ENCODE measurements at regions not wholly inside any gene's neighbourhood (a gene's known extent, or its start where the extent isn't known, plus 50 kb on each side); places are given as distances from the start of the nearest gene placed in this dataset.

DNA sequence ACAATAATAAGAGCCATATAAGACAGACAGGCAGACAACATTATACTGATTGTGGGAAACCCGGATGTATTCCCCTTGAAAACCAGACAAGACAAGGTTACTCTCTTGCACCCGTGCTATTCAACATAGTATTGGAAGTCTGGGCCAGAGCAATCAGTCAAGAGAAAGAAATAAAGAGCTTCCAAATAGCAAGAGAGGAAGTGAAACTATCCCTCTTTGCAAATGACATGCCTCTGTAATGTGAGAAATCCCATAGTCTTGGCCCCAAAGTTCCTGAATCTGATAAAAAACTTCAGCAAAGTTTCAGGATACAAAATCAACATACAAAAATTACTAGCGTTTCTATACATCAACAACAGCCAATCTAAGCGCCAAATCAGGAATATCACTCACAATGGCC is 102.1 kb downstream of the DCAF12L2 start:
- Histone ChIP-seq H3K4me3 (ENCODE audit: control insufficient read depth in 1 of 2, extremely low read depth in 1 of 2, low read length in 1 of 2) (no peak overlapping the region), H3K9me3 (no peaks in the 10 kb centered on the region), H3K36me3 (ENCODE audit: control insufficient read depth in 2 of 2, extremely low read depth in 1 of 2, insufficient read depth in 1 of 2, low read length in 1 of 2) (no peaks in the 10 kb centered on the region), H3K27ac (ENCODE audit: low read length) (no peak overlapping the region), H3K27me3 (replicated peaks in 1 of 2; ENCODE audit: control insufficient read depth in 2 of 2, extremely low read depth in 1 of 2, insufficient read depth in 2 of 2, low read length in 1 of 2) (no peaks in the 10 kb centered on the region), H3K4me1 (ENCODE audit: control insufficient read depth in 1 of 2, extremely low read depth in 1 of 2, insufficient read depth in 2 of 2, low read length in 2 of 2) (no peaks in the 10 kb centered on the region)
- DNase-seq (no peak), ATAC-seq (replicated peaks in 1 of 4) (no peak)
- WGBS (ENCODE audit: insufficient coverage), result no CpG with 5 or more reads among the region's 4 CpGs
- Mint-ChIP-seq H3K36me3 (no peaks in the 10 kb centered on the region), H3K4me1 (no peaks in the 10 kb centered on the region), H3K27me3 (peaks cover 0 to 6% of the 10 kb centered on the region in 2 donors), H3K9me3 (no peaks in the 10 kb centered on the region), H3K4me3 (no peak overlapping the region), H3K27ac (no peak overlapping the region)
- ChIA-PET CTCF (no interaction called here), POLR2A (no interaction called here)

DNA sequence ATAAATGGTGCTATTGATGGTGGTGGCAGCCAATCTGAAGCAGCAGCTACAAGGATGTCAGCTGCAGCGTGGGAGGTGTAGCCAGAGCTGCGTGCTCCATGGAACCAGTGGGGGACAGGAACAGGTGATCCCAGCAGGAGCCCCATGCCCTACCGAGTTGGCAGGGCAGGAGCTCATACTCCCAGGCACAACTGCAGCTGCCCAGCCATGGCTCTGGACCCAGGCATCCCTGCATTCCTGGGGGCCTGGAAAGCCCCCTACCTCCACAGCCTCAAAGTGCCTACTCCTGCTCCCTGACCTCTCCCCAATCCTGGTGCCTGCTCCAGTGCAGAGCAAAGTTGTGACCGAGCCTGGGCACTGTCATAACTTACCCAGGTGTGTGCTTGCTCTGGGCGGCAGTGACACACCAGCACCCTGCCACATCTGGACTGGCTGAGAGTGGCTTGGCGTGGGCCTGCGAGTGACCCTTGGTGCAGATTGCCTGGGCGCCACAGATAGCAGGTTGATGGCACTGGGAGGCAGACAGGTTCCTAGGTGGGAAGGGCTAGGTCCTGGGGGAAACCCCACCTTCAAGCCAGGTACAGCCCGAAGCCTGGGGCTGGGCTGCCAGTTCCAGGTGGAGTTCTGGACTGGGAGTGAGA is 101.1 kb downstream of the DCAF12L2 start:
- Histone ChIP-seq H3K36me3 (ENCODE audit: control insufficient read depth in 2 of 2, extremely low read depth in 1 of 2, insufficient read depth in 1 of 2, low read length in 1 of 2) (no peaks in the 10 kb centered on the region), H3K27me3 (replicated peaks in 1 of 2; ENCODE audit: control insufficient read depth in 2 of 2, extremely low read depth in 1 of 2, insufficient read depth in 2 of 2, low read length in 1 of 2) (no peaks in the 10 kb centered on the region), H3K9me3 (no peaks in the 10 kb centered on the region), H3K4me1 (ENCODE audit: control insufficient read depth in 1 of 2, extremely low read depth in 1 of 2, insufficient read depth in 2 of 2, low read length in 2 of 2) (no peaks in the 10 kb centered on the region), H3K4me3 (ENCODE audit: control insufficient read depth in 1 of 2, extremely low read depth in 1 of 2, low read length in 1 of 2) (no peak overlapping the region), H3K27ac (ENCODE audit: low read length) (no peak overlapping the region)
- POLR2A ChIA-PET, result no interaction called here
- H3K27me3 Mint-ChIP-seq, result peaks cover 0 to 6% of the 10 kb centered on the region in 2 donors
- 83% methylated on average over 4 of the region's 9 CpGs for WGBS (ENCODE audit: insufficient coverage)
- no peaks in the 10 kb centered on the region for H3K36me3 Mint-ChIP-seq
- no peak for ATAC-seq (replicated peaks in 1 of 4)
- no peak for DNase-seq
- H3K4me1 Mint-ChIP-seq, result no peaks in the 10 kb centered on the region
- H3K4me3 Mint-ChIP-seq, result no peak overlapping the region
- no peaks in the 10 kb centered on the region for H3K9me3 Mint-ChIP-seq
- H3K27ac Mint-ChIP-seq, result no peak overlapping the region
- CTCF ChIA-PET, result no interaction called here

DNA sequence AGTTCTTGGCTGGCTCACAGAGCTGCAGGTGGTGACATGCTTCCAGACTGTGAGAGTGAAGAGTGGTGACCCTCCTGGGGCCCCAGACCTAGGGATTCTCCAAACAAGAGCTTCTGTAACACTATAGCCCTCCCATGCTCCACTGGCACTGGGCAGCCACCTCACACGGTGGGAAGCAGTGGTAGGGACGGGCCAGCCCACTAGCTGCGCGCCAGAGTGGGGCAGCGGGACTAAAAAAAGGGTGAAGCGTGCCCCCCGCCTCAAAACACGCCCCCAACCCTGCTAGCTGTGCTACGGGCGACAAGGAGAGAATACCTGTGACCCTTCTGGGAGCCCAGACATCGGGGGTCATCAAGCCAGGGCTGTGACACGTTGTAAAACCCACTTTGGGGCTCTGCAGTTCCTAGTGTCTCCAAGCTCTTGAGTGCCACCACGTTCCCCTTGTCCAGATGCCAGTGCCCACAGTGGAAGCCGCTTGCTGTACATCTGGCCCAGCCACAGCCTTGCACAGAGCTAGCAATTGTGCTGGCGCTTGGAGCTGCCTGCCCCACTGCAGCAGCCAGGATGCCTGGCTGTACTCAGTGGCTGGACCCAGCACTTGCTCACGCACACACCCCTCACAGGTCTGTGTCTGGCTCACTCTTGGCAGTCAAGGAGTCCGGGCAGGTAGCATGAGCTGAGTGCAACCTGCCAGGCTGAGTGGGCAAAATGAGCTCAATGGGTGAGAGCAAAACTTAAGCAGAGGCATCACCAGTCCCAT is 100.0 kb downstream of the DCAF12L2 start:
- POLR2A ChIA-PET, result no interaction called here
- CTCF ChIA-PET, result no interaction called here
- Histone ChIP-seq H3K9me3 (no peaks in the 10 kb centered on the region), H3K4me1 (ENCODE audit: control insufficient read depth in 1 of 2, extremely low read depth in 1 of 2, insufficient read depth in 2 of 2, low read length in 2 of 2) (no peaks in the 10 kb centered on the region), H3K36me3 (ENCODE audit: control insufficient read depth in 2 of 2, extremely low read depth in 1 of 2, insufficient read depth in 1 of 2, low read length in 1 of 2) (no peaks in the 10 kb centered on the region), H3K4me3 (ENCODE audit: control insufficient read depth in 1 of 2, extremely low read depth in 1 of 2, low read length in 1 of 2) (no peak overlapping the region), H3K27me3 (replicated peaks in 1 of 2; ENCODE audit: control insufficient read depth in 2 of 2, extremely low read depth in 1 of 2, insufficient read depth in 2 of 2, low read length in 1 of 2) (no peaks in the 10 kb centered on the region), H3K27ac (ENCODE audit: low read length) (no peak overlapping the region)
- H3K36me3 Mint-ChIP-seq, result no peaks in the 10 kb centered on the region
- DNase-seq (no peak), ATAC-seq (replicated peaks in 1 of 4) (no peak)
- 78% methylated on average over 14 of the region's 17 CpGs for WGBS (ENCODE audit: insufficient coverage)
- H3K9me3 Mint-ChIP-seq, result no peaks in the 10 kb centered on the region
- H3K27ac Mint-ChIP-seq, result no peak overlapping the region
- H3K4me1 Mint-ChIP-seq, result no peaks in the 10 kb centered on the region
- H3K4me3 Mint-ChIP-seq, result no peak overlapping the region
- peaks cover 0 to 6% of the 10 kb centered on the region in 2 donors for H3K27me3 Mint-ChIP-seq
